GM18867 (cell line): ENCODE measurements at regions not wholly inside any gene's neighbourhood (a gene's known extent, or its start where the extent isn't known, plus 50 kb on each side); places are given as distances from the start of the nearest gene placed in this dataset.
"Not testable (repeated sequence)": the region's sequence is repeated elsewhere in the genome, so short reads cannot be mapped to it uniquely, and the experiment has no call there.

Experiments
- ATAC-seq: cut with Tn5 transposase; IDR thresholded peaks from one replicate; pipeline ENCODE4 v1.9.1; 2021; ENCODE audit warnings: mild to moderate bottlenecking, moderate library complexity; ENCODE audit not compliant: unreplicated experiment

- ATAC-seq = no peak
These were observed 232.8 kb downstream of the TRIML1 start for GRCh38 chr4:188372058-188372457.

GRCh38 chr4:188372829-188373228 lies 233.6 kb downstream of the TRIML1 start:
- no peak for ATAC-seq

GRCh38 chr4:188374871-188375270 lies 235.6 kb downstream of the TRIML1 start:
- no peak for ATAC-seq

GRCh38 chr4:188377816-188378215 lies 238.6 kb downstream of the TRIML1 start:
- no peak for ATAC-seq

- ATAC-seq = no peak
These were observed 243.9 kb downstream of the TRIML1 start for GRCh38 chr4:188383180-188383579.

GRCh38 chr4:188387179-188387791 lies 248.0 kb downstream of the TRIML1 start:
- no peak for ATAC-seq

- not testable (repeated sequence) for ATAC-seq
These were observed 252.1 kb downstream of the TRIML1 start for GRCh38 chr4:188391349-188391748.

GRCh38 chr4:188396037-188396436 lies 256.8 kb downstream of the TRIML1 start:
- ATAC-seq = no peak

GRCh38 chr4:188399834-188400233 lies 260.6 kb downstream of the TRIML1 start:
- ATAC-seq = no peak

- no peak for ATAC-seq
These were observed 261.2 kb downstream of the TRIML1 start for GRCh38 chr4:188400451-188400850.

- no peak for ATAC-seq
These were observed 264.0 kb downstream of the TRIML1 start for GRCh38 chr4:188403272-188403671.

- ATAC-seq = not testable (repeated sequence)
These were observed 266.0 kb downstream of the TRIML1 start for GRCh38 chr4:188405071-188405835.

- ATAC-seq = no peak
These were observed 269.2 kb downstream of the TRIML1 start for GRCh38 chr4:188408244-188409030.

- ATAC-seq = no peak
These were observed 270.6 kb downstream of the TRIML1 start for GRCh38 chr4:188409851-188410250.

- no peak for ATAC-seq
These were observed 272.6 kb downstream of the TRIML1 start for GRCh38 chr4:188411805-188412204.

- ATAC-seq = no peak
These were observed 273.3 kb downstream of the TRIML1 start for GRCh38 chr4:188412499-188412898.

GRCh38 chr4:188414441-188414840 lies 275.2 kb downstream of the TRIML1 start:
- no peak for ATAC-seq

GRCh38 chr4:188417181-188417580 lies 277.9 kb downstream of the TRIML1 start:
- no peak for ATAC-seq

- ATAC-seq = no peak
These were observed 283.8 kb downstream of the TRIML1 start for GRCh38 chr4:188423039-188423438.

- ATAC-seq = no peak
These were observed 289.7 kb downstream of the TRIML1 start for GRCh38 chr4:188428935-188429334.

GRCh38 chr4:188429965-188430364 lies 290.7 kb downstream of the TRIML1 start:
- ATAC-seq = no peak

GRCh38 chr4:188430384-188430783 lies 291.1 kb downstream of the TRIML1 start:
- no peak for ATAC-seq
